ENCODE measurements at regions not wholly inside any gene's neighbourhood (a gene's known extent, or its start where the extent isn't known, plus 50 kb on each side); places are given as distances from the start of the nearest gene placed in this dataset.
"Not testable (repeated sequence)": the region's sequence is repeated elsewhere in the genome, so short reads cannot be mapped to it uniquely, and the experiment has no call there.

DNA sequence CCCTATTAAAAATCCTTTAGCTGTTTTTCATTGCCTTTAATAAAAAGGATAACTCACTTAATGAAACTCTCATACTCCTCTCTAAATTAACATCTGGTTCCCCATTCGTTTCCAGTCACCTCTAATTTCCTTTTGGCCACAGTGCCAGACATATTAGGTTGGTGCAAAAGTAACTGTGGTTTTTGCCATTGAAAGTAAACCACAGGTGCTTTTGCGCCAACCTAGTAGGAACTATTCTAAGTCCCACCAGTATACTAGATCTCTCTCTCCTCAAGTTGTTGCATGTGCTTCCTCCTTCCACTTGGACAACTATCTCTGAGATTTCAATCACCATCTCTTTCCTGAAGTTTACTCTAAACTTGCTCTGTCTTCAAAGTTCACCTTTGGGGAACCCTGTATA lies 961.1 kb downstream of the TBC1D32 start:
- Histone ChIP-seq H3K27ac (no peak overlapping the region), H3K27me3 (no peaks in the 10 kb centered on the region), H3K36me3 (no peaks in the 10 kb centered on the region), H3K4me3 (no peak overlapping the region), H3K9me3 (no peaks in the 10 kb centered on the region), H3K4me1 (no peaks in the 10 kb centered on the region)
- TF ChIP-seq POLR2A (IDR thresholded peaks at IDR 0.05) = no peak
- TF ChIP-seq, protein P1, sequence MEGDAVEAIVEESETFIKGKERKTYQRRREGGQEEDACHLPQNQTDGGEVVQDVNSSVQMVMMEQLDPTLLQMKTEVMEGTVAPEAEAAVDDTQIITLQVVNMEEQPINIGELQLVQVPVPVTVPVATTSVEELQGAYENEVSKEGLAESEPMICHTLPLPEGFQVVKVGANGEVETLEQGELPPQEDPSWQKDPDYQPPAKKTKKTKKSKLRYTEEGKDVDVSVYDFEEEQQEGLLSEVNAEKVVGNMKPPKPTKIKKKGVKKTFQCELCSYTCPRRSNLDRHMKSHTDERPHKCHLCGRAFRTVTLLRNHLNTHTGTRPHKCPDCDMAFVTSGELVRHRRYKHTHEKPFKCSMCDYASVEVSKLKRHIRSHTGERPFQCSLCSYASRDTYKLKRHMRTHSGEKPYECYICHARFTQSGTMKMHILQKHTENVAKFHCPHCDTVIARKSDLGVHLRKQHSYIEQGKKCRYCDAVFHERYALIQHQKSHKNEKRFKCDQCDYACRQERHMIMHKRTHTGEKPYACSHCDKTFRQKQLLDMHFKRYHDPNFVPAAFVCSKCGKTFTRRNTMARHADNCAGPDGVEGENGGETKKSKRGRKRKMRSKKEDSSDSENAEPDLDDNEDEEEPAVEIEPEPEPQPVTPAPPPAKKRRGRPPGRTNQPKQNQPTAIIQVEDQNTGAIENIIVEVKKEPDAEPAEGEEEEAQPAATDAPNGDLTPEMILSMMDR (IDR thresholded peaks at IDR 0.05) = no peak
- ATAC-seq (no peak), DNase-seq (no peak)
- WGBS, 4 donors = 65 to 77% (median 72%) methylated on average over 2 of the region's 2 CpGs
- intact Hi-C loops (cut with DNase I) = no loop called here

DNA sequence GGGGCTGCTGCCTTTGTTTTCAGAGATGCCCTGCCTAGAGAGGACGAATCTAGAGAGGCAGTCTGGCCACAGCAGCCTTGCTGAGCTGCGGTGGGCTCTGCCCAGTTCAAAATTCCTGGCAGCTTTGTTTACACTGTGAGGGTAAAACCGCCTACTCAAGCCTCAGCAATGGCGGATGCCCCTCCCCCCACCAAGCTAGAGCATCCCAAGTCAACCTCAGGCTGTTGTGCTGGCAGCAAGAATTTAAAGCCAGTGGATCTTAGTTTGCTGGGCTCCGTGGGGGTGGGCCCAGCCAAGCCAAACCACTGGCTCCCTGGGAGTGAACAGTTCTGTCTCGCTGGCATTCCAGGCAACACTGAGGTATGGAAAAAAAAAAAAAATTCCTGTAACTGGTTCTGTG lies 970.9 kb downstream of the TBC1D32 start:
- TF ChIP-seq POLR2A (IDR thresholded peaks at IDR 0.05) = no peak
- TF ChIP-seq, protein P1 (IDR thresholded peaks at IDR 0.05) = no peak
- H3K27ac ChIP-seq = no peak overlapping the region
- peaks cover 0 to 26% (median 12%) of the 10 kb centered on the region in 12 donors for H3K9me3 ChIP-seq
- intact Hi-C loops (cut with DNase I) = no loop called here
- WGBS, 4 donors = 69 to 78% (median 71%) methylated on average over 6 of the region's 6 CpGs
- H3K36me3 ChIP-seq = no peaks in the 10 kb centered on the region
- H3K4me3 ChIP-seq = no peak overlapping the region
- no peaks in the 10 kb centered on the region for H3K4me1 ChIP-seq
- no peak for ATAC-seq
- DNase-seq = no peak
- H3K27me3 ChIP-seq = no peaks in the 10 kb centered on the region

DNA sequence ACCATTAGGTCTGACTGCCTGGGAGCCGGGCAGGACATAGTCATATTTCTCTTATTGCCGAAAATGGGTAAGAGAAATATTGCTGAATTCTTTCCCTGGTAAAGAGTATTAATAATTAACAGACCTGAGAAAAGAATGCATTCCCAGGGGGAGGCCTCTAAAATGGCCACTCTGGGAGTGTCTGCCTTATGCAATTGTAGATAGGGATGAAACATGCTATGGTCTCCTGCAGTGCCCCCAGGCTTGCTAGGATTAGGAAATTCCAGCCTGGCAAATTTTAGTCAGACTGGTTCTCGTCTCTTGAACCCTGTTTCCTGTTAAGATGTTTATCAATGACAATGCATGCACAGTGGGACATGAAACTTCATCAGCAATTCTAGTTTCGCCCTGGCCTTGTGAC lies 975.7 kb downstream of the TBC1D32 start:
- 84 to 92% (median 85%) methylated on average over 4 of the region's 4 CpGs for WGBS, 4 donors
- H3K4me3 ChIP-seq; H3K27ac ChIP-seq; ATAC-seq; H3K36me3 ChIP-seq; H3K27me3 ChIP-seq; intact Hi-C loops (cut with DNase I); DNase-seq: not testable (repeated sequence)
- peaks cover 0 to 32% (median 14%) of the 10 kb centered on the region in 12 donors for H3K9me3 ChIP-seq
- peaks cover 0 to 10% (median 0%) of the 10 kb centered on the region in 12 donors for H3K4me1 ChIP-seq

DNA sequence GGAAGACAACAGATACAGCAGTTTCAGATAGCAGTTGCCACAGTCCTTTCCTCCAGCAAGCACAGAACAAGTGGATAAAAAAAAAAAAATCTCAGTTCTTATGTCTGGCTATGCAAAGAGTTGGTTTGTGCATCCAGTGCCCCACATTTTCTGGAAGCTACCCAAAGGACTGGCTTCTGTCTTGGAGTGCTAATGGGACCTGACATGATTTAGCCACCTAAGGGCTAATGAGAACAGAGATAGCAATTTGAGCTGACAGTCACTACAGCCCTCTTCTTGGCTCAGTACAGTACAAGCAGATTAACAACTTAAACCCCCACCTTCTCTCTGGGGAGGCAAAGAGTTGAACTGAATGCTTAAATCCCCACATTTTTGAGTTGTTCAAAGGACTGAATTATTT lies 976.8 kb downstream of the TBC1D32 start:
- Histone ChIP-seq H3K4me3 (no peak overlapping the region), H3K36me3 (no peaks in the 10 kb centered on the region), H3K27ac (no peak overlapping the region), H3K27me3 (no peaks in the 10 kb centered on the region), H3K4me1 (peaks cover 0 to 10% (median 0%) of the 10 kb centered on the region in 12 donors), H3K9me3 (peaks cover 0 to 32% (median 14%) of the 10 kb centered on the region in 12 donors)
- peak in 3 of 4 donors; percentile 28 to 91 (median 64) for ATAC-seq
- TF ChIP-seq POLR2A (IDR thresholded peaks at IDR 0.05) = no peak
- intact Hi-C loops (cut with DNase I) = no loop called here
- no peak for DNase-seq

DNA sequence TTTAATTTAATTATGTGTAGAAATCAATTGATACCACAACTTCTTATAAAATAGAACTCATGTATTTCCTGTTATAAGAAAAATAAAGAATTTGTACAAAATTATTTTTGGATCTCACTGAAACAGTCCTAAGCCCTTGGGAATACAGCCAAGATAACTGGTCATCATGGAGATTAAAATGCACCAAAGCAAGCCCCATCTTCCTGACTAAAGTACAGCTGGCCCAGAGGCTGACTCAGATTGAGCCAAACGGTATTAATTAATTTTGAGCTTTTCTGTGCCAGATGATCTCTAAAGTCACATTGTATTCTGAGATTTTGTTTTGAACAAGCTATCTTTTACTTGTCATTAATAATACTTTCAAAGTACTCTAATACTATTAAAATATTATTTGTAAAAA lies 978.5 kb downstream of the TBC1D32 start:
- TF ChIP-seq, protein P1 (IDR thresholded peaks at IDR 0.05) = no peak
- no peak for TF ChIP-seq POLR2A (IDR thresholded peaks at IDR 0.05)
- WGBS, 4 donors = 45 to 58% (median 56%) methylated on average over 1 of the region's 1 CpG
- no peaks in the 10 kb centered on the region for H3K36me3 ChIP-seq
- intact Hi-C loops (cut with DNase I) = no loop called here
- H3K9me3 ChIP-seq = peaks cover 0 to 32% (median 14%) of the 10 kb centered on the region in 12 donors
- H3K27ac ChIP-seq = no peak overlapping the region
- ATAC-seq (peak in 1 of 4 donors; percentile 41), DNase-seq (no peak)
- no peaks in the 10 kb centered on the region for H3K27me3 ChIP-seq
- peaks cover 0 to 10% (median 0%) of the 10 kb centered on the region in 12 donors for H3K4me1 ChIP-seq
- no peak overlapping the region for H3K4me3 ChIP-seq

Data from heart left ventricle (tissue), 16 donors.